HAP-1 (cell line): ENCODE measurements at regions not wholly inside any gene's neighbourhood (a gene's known extent, or its start where the extent isn't known, plus 50 kb on each side); places are given as distances from the start of the nearest gene placed in this dataset.

Source experiments
- DNase-seq, 2 experiments: peaks; one replicate each; pipeline ENCODE4 v3.0.0-alpha.2; 2016 to 2020; ENCODE audit warnings: low spot score in 2 of 2
- H3K27me3 ChIP-seq: fragments of 250-450 bp; sonication (Bioruptor Pico); 2 replicates; pipeline ENCODE4 v1.5.1; 2020; ENCODE audit warnings: low read depth, mild to moderate bottlenecking, moderate library complexity
- H3K36me3 ChIP-seq: fragments of 250-450 bp; sonication (Bioruptor Pico); replicated peaks from 2 replicates; pipeline ENCODE4 v1.5.1; 2020; ENCODE audit warnings: mild to moderate bottlenecking
- H3K4me1 ChIP-seq: fragments of 250-450 bp; sonication (Bioruptor Pico); 2 replicates; pipeline ENCODE4 v1.5.1; 2020; ENCODE audit warnings: mild to moderate bottlenecking
- H3K4me3 ChIP-seq: fragments of 250-450 bp; sonication (Bioruptor Pico); 2 replicates; pipeline ENCODE4 v1.5.1; 2020; ENCODE audit warnings: mild to moderate bottlenecking, moderate library complexity
- H3K9me3 ChIP-seq: fragments of 250-450 bp; sonication (Bioruptor Pico); 2 replicates; pipeline ENCODE4 v1.5.1; 2020; ENCODE audit warnings: mild to moderate bottlenecking, moderate library complexity
- in situ Hi-C: fragments of 300-500 bp; cut with MboI; formaldehyde crosslinking; loops from 3 replicates; pipeline ENCODE4 v1.14.3; 2020; ENCODE audit warnings: low sequenced_read_pairs, inconsistent platforms, mixed read lengths

DNA sequence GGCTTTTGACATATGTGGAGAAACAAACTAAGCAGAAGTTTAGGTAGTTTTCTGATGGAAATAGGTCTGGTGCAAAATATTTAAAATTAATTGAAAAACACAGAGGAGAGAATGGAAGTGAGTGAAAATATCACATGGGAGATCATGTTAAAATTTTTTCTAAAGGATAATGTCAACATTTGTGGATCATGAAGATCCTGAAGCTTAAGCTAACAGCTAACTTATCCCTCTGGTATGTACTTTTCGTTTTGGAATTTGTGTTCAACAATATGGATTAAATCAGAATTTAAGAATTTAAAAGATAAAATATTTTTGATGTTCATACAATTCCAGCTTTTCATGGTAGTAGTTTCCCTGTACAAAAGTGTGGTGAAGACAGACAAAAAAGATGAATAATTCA lies 572.8 kb upstream of the FAM241A start:
- Histone ChIP-seq H3K9me3 (no peaks in the 10 kb centered on the region), H3K27me3 (no peaks in the 10 kb centered on the region), H3K4me3 (no peak overlapping the region), H3K36me3 (no peaks in the 10 kb centered on the region), H3K4me1 (no peaks in the 10 kb centered on the region)
- in situ Hi-C loops, result no loop called here
- no peak for DNase-seq

DNA sequence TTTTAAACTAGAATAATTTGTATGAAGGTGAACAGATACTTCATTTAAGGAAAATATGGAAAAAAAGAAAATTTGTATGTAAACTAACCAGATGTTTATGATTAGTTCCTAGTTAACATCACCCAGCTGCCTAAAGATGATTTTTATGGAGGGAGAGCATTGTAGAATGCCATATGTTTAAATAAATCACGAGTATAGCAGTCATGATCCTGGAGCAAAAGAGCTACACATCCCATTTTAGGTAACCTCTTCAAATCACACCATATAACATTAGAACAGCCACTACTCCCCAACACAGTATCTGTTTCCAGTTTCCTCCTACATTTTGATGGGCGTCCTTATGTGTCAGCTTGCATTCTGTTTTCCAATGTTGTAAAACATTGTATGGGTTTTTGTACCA lies 571.9 kb upstream of the FAM241A start:
- Histone ChIP-seq H3K4me3 (no peak overlapping the region), H3K4me1 (no peaks in the 10 kb centered on the region), H3K27me3 (no peaks in the 10 kb centered on the region), H3K36me3 (no peaks in the 10 kb centered on the region), H3K9me3 (no peaks in the 10 kb centered on the region)
- in situ Hi-C loops, result no loop called here
- no peak for DNase-seq

DNA sequence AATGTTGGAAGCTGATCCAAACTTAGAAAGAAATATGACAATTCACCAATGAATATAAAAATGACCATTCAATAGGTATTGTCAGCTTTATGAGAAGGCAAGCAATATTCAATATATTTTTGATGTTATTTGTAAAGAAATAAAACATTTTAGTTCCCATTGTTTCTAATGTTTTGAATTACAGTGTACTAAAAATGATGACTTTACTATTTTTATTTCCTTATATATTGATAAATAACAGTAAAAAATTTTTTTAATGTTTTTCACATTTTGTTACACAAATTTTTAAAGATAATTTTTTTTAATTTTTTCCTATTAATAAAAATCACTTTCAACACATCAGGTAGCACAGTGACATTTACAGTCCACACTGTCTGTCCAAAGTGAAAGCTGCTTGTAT lies 565.5 kb upstream of the FAM241A start:
- DNase-seq, result no peak
- H3K4me3 ChIP-seq, result no peak overlapping the region
- no peaks in the 10 kb centered on the region for H3K27me3 ChIP-seq
- H3K9me3 ChIP-seq, result no peaks in the 10 kb centered on the region
- H3K4me1 ChIP-seq, result no peaks in the 10 kb centered on the region
- in situ Hi-C loops, result no loop called here
- no peaks in the 10 kb centered on the region for H3K36me3 ChIP-seq

DNA sequence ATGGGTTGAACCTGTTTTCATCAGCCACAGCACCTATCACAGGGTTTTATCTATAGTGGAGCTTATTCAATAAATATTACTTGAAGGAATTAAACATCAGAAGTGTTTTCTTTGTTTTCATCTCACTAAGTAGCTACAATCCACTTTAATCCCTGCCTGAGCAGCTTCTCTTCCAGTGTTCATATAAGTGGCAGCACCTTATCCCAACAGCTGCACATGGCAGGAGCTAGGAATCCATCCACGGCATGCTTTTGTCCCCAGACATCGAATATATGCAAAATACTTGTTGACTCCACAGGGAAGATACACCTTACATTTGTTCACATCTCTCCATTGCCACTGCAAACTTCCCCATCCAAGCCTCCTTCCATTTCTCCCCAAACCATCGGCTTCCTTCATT lies 549.8 kb upstream of the FAM241A start:
- no peak overlapping the region for H3K4me3 ChIP-seq
- no peak for DNase-seq
- in situ Hi-C loops, result no loop called here
- no peaks in the 10 kb centered on the region for H3K36me3 ChIP-seq
- H3K27me3 ChIP-seq, result no peaks in the 10 kb centered on the region
- H3K9me3 ChIP-seq, result no peaks in the 10 kb centered on the region
- H3K4me1 ChIP-seq, result no peaks in the 10 kb centered on the region

DNA sequence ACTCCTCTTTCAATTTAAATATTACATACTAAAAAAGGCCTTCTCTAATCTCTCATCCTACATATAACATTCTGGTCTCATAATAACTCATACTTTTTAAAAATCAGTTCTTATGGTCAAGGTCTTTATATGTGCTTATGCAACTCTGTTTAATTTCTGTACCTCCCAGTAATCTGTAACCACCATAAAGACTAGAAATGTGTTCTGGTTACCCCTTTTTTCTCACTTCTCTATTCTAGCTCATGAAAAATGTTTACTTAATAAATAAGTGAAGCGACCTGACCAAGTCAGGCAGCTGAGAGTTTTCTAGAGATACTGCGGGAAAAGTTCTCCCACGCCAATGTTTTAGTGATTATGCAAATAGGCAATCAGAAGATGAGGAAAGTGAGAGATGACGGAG lies 548.8 kb upstream of the FAM241A start:
- Histone ChIP-seq H3K27me3 (no peaks in the 10 kb centered on the region), H3K4me1 (no peaks in the 10 kb centered on the region), H3K36me3 (no peaks in the 10 kb centered on the region), H3K9me3 (no peaks in the 10 kb centered on the region), H3K4me3 (no peak overlapping the region)
- no peak for DNase-seq
- in situ Hi-C loops, result no loop called here

DNA sequence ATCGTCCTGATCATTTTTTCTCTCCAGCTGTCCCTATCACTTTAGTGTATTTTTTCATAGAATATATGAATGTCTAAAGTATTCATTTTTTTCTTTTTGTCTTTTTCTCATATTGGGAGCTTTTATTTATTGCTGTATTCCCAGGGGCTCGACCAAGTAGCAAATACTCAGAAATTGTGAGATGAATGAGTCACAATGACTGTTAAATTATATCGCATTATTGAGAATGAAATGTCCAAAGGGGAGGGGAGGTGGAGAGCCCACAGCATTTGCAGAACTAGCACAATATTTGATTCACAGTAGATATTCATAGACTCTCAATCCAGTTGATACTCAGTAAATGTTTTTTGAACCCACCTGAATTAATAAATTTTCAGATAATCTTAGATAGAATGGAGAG lies 543.6 kb upstream of the FAM241A start:
- Histone ChIP-seq H3K36me3 (no peaks in the 10 kb centered on the region), H3K4me1 (peaks cover 14% of the 10 kb centered on the region), H3K4me3 (no peak overlapping the region), H3K27me3 (no peaks in the 10 kb centered on the region), H3K9me3 (no peaks in the 10 kb centered on the region)
- no peak for DNase-seq
- in situ Hi-C loops, result no loop called here

DNA sequence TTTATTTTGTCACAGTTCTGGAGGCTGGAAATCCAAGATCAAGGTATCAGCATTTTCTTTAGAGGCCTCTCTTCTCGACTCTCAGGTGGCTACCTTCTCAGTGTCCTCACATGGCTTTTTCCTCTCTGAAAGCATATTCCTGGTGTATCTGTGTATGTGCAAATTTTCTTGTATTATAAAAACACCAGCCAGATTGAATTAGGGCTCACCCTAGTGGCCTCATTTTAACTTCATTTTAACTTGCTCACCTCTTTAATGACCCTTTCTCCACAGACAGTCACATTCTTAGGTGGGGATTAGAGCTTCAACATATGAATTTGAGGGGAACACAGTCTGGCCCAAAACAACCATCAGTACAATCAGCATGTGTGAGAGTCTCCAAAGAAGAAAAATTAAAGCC lies 542.4 kb upstream of the FAM241A start:
- Histone ChIP-seq H3K4me1 (peaks cover 14% of the 10 kb centered on the region), H3K9me3 (no peaks in the 10 kb centered on the region), H3K36me3 (no peaks in the 10 kb centered on the region), H3K27me3 (no peaks in the 10 kb centered on the region), H3K4me3 (no peak overlapping the region)
- DNase-seq, result peak in 1 of 2 experiments; percentile 24
- in situ Hi-C loops, result no loop called here

DNA sequence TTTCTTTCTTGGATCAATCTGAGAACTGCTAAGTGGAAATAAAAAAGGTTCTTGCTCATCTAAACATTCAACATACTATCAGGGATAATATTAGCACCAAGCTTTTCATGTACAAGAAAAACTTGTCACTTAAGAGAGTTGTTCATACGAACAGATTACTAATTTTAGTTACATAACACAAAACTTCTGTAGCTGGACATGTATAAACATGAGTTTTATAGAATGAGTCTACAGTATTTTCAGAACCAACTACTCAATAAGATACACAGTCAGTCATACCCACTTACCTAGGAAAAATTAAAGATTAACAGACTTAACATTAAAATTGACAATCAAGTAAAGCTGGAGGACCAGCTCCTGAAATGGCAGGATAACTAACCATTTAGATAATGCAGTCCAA lies 540.1 kb upstream of the FAM241A start:
- Histone ChIP-seq H3K36me3 (no peaks in the 10 kb centered on the region), H3K4me3 (no peak overlapping the region), H3K4me1 (peaks cover 14% of the 10 kb centered on the region), H3K9me3 (no peaks in the 10 kb centered on the region), H3K27me3 (no peaks in the 10 kb centered on the region)
- no peak for DNase-seq
- in situ Hi-C loops, result no loop called here

DNA sequence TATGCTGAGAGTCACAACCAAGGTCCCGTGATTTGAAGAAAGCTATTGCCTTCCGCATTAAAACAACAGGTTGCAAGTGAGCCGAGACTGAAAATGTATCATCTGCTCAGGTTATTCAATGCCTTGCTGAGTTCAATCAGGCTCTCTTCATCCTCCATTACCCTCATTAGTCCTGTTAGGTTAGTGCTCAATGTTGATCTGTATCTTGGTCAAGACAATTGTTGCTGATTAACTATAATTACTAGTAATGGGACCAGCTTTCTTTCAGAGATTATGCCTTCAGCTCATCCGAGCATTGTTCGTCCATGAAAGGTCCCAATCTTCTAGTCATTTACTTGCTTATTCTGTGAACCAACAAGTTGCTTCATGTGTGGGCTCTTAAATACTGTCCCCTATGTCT lies 534.6 kb upstream of the FAM241A start:
- no peaks in the 10 kb centered on the region for H3K27me3 ChIP-seq
- in situ Hi-C loops, result no loop called here
- peaks cover 10% of the 10 kb centered on the region for H3K4me1 ChIP-seq
- no peak for DNase-seq
- no peak overlapping the region for H3K4me3 ChIP-seq
- no peaks in the 10 kb centered on the region for H3K9me3 ChIP-seq
- no peaks in the 10 kb centered on the region for H3K36me3 ChIP-seq

DNA sequence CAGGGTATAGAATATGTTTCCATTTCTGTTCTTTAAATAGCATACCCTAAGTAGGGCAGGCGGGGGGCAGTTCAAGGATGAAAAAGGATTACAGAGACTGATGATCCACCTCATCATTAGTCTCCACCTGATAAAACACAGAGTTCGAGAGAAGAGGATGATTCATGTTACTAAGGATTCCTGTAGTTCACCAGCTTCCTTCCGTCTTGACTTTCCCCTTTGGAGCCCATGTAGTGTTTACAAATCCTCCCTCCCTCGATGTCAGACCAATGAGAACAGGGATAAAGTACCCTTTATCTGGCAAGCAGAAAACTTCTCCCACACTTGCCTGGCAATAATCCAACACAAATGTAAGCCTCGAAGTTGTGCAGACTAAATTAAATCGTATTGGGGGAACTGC lies 526.3 kb upstream of the FAM241A start:
- Histone ChIP-seq H3K36me3 (no peaks in the 10 kb centered on the region), H3K4me1 (no peaks in the 10 kb centered on the region), H3K27me3 (no peaks in the 10 kb centered on the region), H3K4me3 (no peak overlapping the region), H3K9me3 (no peaks in the 10 kb centered on the region)
- in situ Hi-C loops, result no loop called here
- DNase-seq, result no peak

DNA sequence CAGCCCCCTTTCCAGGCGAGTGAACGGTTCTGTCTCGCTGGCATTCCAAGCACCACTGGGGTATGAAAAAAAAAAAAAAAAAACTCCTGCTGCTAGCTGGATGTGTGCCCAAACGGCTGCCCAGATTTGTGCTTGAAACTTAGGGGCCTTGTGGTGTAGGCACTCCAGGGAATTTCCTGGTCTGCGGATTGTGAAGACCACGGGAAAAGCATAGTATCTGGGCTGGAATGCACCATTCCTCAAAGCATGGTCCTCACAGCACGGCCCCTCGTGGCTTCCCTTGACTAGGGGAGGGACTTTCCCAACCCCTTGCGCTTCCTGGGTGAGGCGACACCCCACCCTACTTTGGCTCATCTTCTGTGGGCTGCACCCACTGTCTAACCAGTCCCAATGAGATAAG lies 516.8 kb upstream of the FAM241A start:
- no peaks in the 10 kb centered on the region for H3K9me3 ChIP-seq
- H3K27me3 ChIP-seq, result peaks cover 5% of the 10 kb centered on the region; the same call in 1 of the 2 replicates
- peaks cover 8% of the 10 kb centered on the region for H3K4me1 ChIP-seq
- no peak overlapping the region for H3K4me3 ChIP-seq
- DNase-seq, result no peak
- H3K36me3 ChIP-seq, result no peaks in the 10 kb centered on the region
- in situ Hi-C loops, result no loop called here

DNA sequence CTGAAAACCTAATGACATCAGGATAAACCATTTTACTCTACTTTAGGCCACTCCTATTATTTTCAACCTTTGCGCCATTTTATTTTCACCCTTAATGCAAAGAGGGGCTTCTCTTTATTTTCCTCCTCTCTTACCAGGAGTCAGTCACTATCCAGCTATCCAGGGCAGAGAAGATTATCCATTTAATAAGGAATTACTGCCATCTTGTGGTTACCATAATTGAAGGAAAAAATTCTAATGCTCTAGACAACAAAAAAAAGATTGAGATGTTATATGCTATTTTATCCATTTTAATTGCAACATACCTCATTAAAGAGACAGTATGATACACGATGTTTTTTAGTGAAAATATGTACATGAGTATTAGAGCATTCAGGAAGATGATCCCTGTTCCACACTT lies 514.5 kb upstream of the FAM241A start:
- Histone ChIP-seq H3K9me3 (no peaks in the 10 kb centered on the region), H3K4me3 (no peak overlapping the region), H3K27me3 (peaks cover 9% of the 10 kb centered on the region; the same call in 1 of the 2 replicates), H3K36me3 (no peaks in the 10 kb centered on the region), H3K4me1 (peaks cover 8% of the 10 kb centered on the region)
- DNase-seq, result peak in 1 of 2 experiments; percentile 56
- in situ Hi-C loops, result loop anchor here (5.0 kb wide), 1 partner anchor 998 kb away; no protein-coding TSS in a partner anchor

DNA sequence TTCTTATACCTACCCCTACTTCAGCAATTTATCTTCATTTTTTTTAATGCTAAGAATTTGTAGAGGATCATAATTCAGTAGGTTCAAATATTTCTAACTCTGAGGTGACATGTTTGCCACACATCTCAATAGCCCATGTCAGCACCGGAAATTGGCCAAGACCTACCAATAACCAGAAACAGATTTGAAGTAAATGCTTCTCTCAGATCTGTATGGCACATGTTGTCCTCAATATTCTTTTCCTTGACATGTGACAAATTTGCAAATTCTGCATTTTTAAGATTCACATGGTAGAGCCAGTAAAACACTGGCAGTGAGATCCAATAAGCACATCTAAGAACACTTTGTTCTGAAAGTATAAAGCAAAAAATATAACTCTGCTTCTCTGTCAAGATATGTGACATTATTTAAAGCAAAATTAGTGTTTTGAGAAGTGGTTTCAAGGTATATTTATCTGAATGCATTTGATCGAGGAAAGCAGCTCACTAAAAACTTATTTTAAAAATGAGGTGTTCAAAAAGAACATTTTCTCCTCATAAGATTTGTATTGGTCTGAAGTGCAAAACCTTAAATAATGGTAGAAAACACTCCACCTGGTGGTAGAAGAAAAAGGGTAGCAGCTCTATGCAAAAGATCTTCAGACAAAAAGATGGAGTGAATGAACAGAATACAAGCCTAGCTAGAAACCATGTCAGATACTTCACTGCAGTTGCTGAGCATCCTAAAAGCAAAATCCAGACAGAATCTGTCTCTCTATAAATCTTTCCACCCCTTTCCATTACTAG lies 513.8 kb upstream of the FAM241A start:
- peak in 1 of 2 experiments; percentile 59 for DNase-seq
- in situ Hi-C loops, result loop anchor here (5.0 kb wide), 1 partner anchor 999 kb away; no protein-coding TSS in a partner anchor
- Histone ChIP-seq H3K27me3 (peaks cover 7% of the 10 kb centered on the region; the same call in 1 of the 2 replicates), H3K4me1 (peaks cover 8% of the 10 kb centered on the region), H3K4me3 (no peak overlapping the region), H3K9me3 (no peaks in the 10 kb centered on the region), H3K36me3 (no peaks in the 10 kb centered on the region)

DNA sequence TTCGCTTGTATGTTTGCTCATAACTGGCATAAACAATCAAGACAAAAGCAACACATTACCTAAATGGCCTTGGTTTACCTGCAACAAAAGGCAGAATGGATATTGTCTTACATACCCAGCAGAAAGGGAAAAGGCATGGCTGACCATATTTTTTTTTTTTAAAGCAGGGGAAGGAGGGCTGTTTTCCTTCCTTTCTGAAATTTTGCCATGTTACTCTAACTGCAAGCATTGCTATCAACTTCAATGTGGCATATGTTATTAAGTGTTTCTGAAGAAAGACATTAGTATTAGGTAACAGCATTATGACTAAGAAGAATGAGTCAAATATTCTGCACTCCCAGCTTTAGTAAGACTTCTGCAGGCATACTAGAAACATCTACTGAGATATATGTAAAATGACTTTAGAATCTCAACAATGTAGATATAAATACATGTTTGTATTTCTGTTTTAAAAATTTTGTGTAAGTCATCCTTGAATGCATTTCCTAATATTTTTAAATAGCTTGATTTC lies 512.6 kb upstream of the FAM241A start:
- no peaks in the 10 kb centered on the region for H3K9me3 ChIP-seq
- in situ Hi-C loops, result loop anchor here (5.0 kb wide), 1 partner anchor 1000 kb away; no protein-coding TSS in a partner anchor
- no peaks in the 10 kb centered on the region for H3K36me3 ChIP-seq
- H3K4me3 ChIP-seq, result no peak overlapping the region
- peaks cover 8% of the 10 kb centered on the region for H3K4me1 ChIP-seq
- peaks cover 7% of the 10 kb centered on the region; the same call in 1 of the 2 replicates for H3K27me3 ChIP-seq
- no peak for DNase-seq
